ENCODE measurements at regions not wholly inside any gene's neighbourhood (a gene's known extent, or its start where the extent isn't known, plus 50 kb on each side); places are given as distances from the start of the nearest gene placed in this dataset.

DNA sequence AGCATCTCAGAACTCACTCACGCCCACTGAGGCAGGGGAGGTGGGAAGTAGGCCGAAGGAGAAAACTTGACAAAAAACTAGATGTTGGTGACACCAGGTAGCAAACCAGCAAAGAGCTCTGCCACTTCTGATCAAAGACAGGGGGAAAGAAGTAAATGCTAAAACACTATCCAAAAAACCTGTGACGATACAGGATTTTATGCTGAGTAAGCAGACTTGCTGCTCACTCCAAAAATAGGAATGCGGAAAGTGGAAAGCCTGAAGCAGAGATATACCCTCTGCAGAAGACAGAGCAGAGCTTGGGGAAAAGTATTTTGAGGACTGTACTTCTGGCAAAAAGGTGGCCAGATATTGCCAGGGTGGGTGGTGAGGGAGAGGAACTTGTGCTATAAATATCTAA, 73.3 kb upstream of the YPEL5 start:
- no peaks in the 10 kb centered on the region for H3K36me3 ChIP-seq (replicated peaks in 1 of 2; ENCODE audit: control insufficient read depth in 1 of 2, insufficient read depth in 2 of 2, low read length in 2 of 2)
- H3K9ac ChIP-seq (ENCODE audit: insufficient read depth, low read depth, low read length): no peak overlapping the region
- no peak overlapping the region for H3K27ac ChIP-seq (ENCODE audit: extremely low read length, insufficient read depth, low read length)
- no peak overlapping the region for H3K4me3 ChIP-seq (replicated peaks in 1 of 3; ENCODE audit: insufficient read depth in 1 of 3, low read depth in 2 of 3, low read length in 3 of 3)
- ChIA-PET POLR2A (no interaction called here), CTCF (ENCODE audit: low intra/inter-chr PET ratio, low total read pairs) (no interaction called here)
- ATAC-seq (no peak), DNase-seq (ENCODE audit: low spot score) (no peak), FAIRE-seq (no peak)
- no peaks in the 10 kb centered on the region for H3K9me3 ChIP-seq (ENCODE audit: low read length)
- H3K4me2 ChIP-seq (ENCODE audit: low read depth, low read length): no peak overlapping the region
- H3K27me3 ChIP-seq (ENCODE audit: control insufficient read depth in 1 of 2, insufficient read depth in 2 of 2, low read length in 2 of 2): peaks cover 0 to 23% of the 10 kb centered on the region in 2 experiments; a peak in 2 of 5 replicates
- H3K4me1 ChIP-seq (ENCODE audit: insufficient read depth, low read length): no peaks in the 10 kb centered on the region
- no TSS peak for BruUV-seq (replicated peaks)
- peak; percentile 98 for TF ChIP-seq MAFF (IDR thresholded peaks at IDR 0.05; ENCODE audit: low read depth, low read length)
- TF ChIP-seq MAFK (conservative IDR thresholded peaks at IDR 0.05 in 1 of 2, IDR thresholded peaks at IDR 0.05 in 1 of 2; ENCODE audit: low read length in 2 of 2): peak; percentile 98 to 99
- TF ChIP-seq GATAD2A (CRISPR knock-in tag; IDR thresholded peaks at IDR 0.05): no peak
- H3K79me2 ChIP-seq (ENCODE audit: insufficient read depth, low read length): no peaks in the 10 kb centered on the region
- in situ Hi-C loops (cut with HindIII; ENCODE audit: extremely low pct_ligation_motif_present, low pct_unique_long_range_greater_than_20kb): loop anchor here (5.0 to 25.0 kb wide), 3 partner anchors 151 to 1111 kb away; partner anchors contain the start of gene ALK
- 25% methylated on average over 4 of the region's 4 CpGs for WGBS (ENCODE audit: low lambda C conversion rate)
- intact Hi-C loops (cut with micrococcal nuclease; ENCODE audit: unreplicated experiment): loop anchor here (5.0 kb wide), 1 partner anchor 861 kb away; no protein-coding TSS in a partner anchor
- H2AFZ ChIP-seq (ENCODE audit: low read length): no peak overlapping the region
- no peaks in the 10 kb centered on the region for H4K20me1 ChIP-seq (ENCODE audit: insufficient read depth, low read length)

DNA sequence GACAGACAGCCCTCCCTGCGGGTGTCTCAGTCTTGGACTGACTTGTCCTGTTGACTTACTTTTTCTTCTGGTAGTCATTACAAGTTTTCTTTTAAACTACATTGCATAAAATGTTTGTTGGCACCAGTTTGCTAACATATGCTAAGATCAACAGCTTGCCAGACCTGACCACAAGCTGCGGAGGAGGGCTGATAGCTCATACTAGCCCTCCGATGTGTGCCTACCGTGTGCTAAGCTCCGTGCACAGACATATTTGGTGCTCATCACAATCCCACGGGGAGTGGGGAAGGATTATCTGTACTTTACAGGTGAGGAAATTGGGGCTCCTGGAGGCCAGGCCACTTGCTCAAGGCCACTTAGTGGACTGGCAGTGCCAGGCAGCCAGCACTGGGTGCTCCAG, 72.8 kb upstream of the YPEL5 start:
- H3K4me2 ChIP-seq (ENCODE audit: low read depth, low read length): no peak overlapping the region
- no peaks in the 10 kb centered on the region for H3K9me3 ChIP-seq (ENCODE audit: low read length)
- no peak overlapping the region for H3K27ac ChIP-seq (ENCODE audit: extremely low read length, insufficient read depth, low read length)
- no TSS peak for BruUV-seq (replicated peaks)
- no peaks in the 10 kb centered on the region for H3K36me3 ChIP-seq (replicated peaks in 1 of 2; ENCODE audit: control insufficient read depth in 1 of 2, insufficient read depth in 2 of 2, low read length in 2 of 2)
- FAIRE-seq: no peak
- ChIA-PET POLR2A (no interaction called here), CTCF (ENCODE audit: low intra/inter-chr PET ratio, low total read pairs) (no interaction called here)
- no peaks in the 10 kb centered on the region for H3K4me1 ChIP-seq (ENCODE audit: insufficient read depth, low read length)
- peaks cover 0 to 24% of the 10 kb centered on the region in 2 experiments; a peak in 2 of 5 replicates for H3K27me3 ChIP-seq (ENCODE audit: control insufficient read depth in 1 of 2, insufficient read depth in 2 of 2, low read length in 2 of 2)
- DNase-seq (ENCODE audit: low spot score): no peak
- no peak overlapping the region for H2AFZ ChIP-seq (ENCODE audit: low read length)
- no peak overlapping the region for H3K4me3 ChIP-seq (replicated peaks in 1 of 3; ENCODE audit: insufficient read depth in 1 of 3, low read depth in 2 of 3, low read length in 3 of 3)
- 10% methylated on average over 6 of the region's 6 CpGs for WGBS (ENCODE audit: low lambda C conversion rate)
- no peaks in the 10 kb centered on the region for H4K20me1 ChIP-seq (ENCODE audit: insufficient read depth, low read length)
- H3K9ac ChIP-seq (ENCODE audit: insufficient read depth, low read depth, low read length): no peak overlapping the region
- in situ Hi-C loops (cut with HindIII; ENCODE audit: extremely low pct_ligation_motif_present, low pct_unique_long_range_greater_than_20kb): loop anchor here (5.0 to 25.0 kb wide), 3 partner anchors 152 to 1112 kb away; partner anchors contain the start of gene ALK
- intact Hi-C loops (cut with micrococcal nuclease; ENCODE audit: unreplicated experiment): loop anchor here (5.0 kb wide), 1 partner anchor 862 kb away; no protein-coding TSS in a partner anchor
- no peaks in the 10 kb centered on the region for H3K79me2 ChIP-seq (ENCODE audit: insufficient read depth, low read length)
- no peak for ATAC-seq
- TF ChIP-seq, protein P1, sequence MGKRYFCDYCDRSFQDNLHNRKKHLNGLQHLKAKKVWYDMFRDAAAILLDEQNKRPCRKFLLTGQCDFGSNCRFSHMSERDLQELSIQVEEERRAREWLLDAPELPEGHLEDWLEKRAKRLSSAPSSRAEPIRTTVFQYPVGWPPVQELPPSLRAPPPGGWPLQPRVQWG (CRISPR knock-in tag; IDR thresholded peaks at IDR 0.05; ENCODE audit: borderline replicate concordance, low read depth): no peak
- TF ChIP-seq ZNF672 (CRISPR knock-in tag; IDR thresholded peaks at IDR 0.05) (no peak), TEAD2 (CRISPR knock-in tag; IDR thresholded peaks at IDR 0.05) (no peak), NCOR1 (IDR thresholded peaks at IDR 0.05; ENCODE audit: borderline replicate concordance, low read length) (no peak), RCOR2 (CRISPR knock-in tag; IDR thresholded peaks at IDR 0.05) (no peak), POLR2AphosphoS2 (IDR thresholded peaks at IDR 0.05; ENCODE audit: low read depth, low read length) (no peak), KMT2B (CRISPR knock-in tag; IDR thresholded peaks at IDR 0.05) (no peak), MEIS1 (CRISPR knock-in tag; IDR thresholded peaks at IDR 0.05; ENCODE audit: borderline replicate concordance) (no peak), REL (CRISPR knock-in tag; conservative IDR thresholded peaks at IDR 0.05) (no peak)
- TF ChIP-seq, protein P2, sequence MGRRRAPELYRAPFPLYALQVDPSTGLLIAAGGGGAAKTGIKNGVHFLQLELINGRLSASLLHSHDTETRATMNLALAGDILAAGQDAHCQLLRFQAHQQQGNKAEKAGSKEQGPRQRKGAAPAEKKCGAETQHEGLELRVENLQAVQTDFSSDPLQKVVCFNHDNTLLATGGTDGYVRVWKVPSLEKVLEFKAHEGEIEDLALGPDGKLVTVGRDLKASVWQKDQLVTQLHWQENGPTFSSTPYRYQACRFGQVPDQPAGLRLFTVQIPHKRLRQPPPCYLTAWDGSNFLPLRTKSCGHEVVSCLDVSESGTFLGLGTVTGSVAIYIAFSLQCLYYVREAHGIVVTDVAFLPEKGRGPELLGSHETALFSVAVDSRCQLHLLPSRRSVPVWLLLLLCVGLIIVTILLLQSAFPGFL (CRISPR knock-in tag; IDR thresholded peaks at IDR 0.05): no peak
- TF ChIP-seq, protein P3, sequence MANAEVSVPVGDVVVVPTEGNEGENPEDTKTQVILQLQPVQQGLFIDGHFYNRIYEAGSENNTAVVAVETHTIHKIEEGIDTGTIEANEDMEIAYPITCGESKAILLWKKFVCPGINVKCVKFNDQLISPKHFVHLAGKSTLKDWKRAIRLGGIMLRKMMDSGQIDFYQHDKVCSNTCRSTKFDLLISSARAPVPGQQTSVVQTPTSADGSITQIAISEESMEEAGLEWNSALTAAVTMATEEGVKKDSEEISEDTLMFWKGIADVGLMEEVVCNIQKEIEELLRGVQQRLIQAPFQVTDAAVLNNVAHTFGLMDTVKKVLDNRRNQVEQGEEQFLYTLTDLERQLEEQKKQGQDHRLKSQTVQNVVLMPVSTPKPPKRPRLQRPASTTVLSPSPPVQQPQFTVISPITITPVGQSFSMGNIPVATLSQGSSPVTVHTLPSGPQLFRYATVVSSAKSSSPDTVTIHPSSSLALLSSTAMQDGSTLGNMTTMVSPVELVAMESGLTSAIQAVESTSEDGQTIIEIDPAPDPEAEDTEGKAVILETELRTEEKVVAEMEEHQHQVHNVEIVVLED (CRISPR knock-in tag; IDR thresholded peaks at IDR 0.05; ENCODE audit: borderline replicate concordance): no peak
- TF ChIP-seq, protein P4, sequence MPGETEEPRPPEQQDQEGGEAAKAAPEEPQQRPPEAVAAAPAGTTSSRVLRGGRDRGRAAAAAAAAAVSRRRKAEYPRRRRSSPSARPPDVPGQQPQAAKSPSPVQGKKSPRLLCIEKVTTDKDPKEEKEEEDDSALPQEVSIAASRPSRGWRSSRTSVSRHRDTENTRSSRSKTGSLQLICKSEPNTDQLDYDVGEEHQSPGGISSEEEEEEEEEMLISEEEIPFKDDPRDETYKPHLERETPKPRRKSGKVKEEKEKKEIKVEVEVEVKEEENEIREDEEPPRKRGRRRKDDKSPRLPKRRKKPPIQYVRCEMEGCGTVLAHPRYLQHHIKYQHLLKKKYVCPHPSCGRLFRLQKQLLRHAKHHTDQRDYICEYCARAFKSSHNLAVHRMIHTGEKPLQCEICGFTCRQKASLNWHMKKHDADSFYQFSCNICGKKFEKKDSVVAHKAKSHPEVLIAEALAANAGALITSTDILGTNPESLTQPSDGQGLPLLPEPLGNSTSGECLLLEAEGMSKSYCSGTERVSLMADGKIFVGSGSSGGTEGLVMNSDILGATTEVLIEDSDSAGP (CRISPR knock-in tag; IDR thresholded peaks at IDR 0.05; ENCODE audit: borderline replicate concordance): no peak

All from HepG2 (cell line).